Endodermal cell (in vitro differentiated cells): ENCODE measurements at regions not wholly inside any gene's neighbourhood (a gene's known extent, or its start where the extent isn't known, plus 50 kb on each side); places are given as distances from the start of the nearest gene placed in this dataset.
A peak's percentile ranks its signal among the peaks of the same experiment; 100 is the strongest.
"Not testable (repeated sequence)": the region's sequence is repeated elsewhere in the genome, so short reads cannot be mapped to it uniquely, and the experiment has no call there.

ENCODE experiments used
- DNase-seq: peaks from one replicate; pipeline ENCODE4 v3.0.0-alpha.2; 2017
- H3K27ac ChIP-seq: 2 replicates; pipeline ENCODE4 v1.5.1; 2013; ENCODE audit warnings: mild to moderate bottlenecking, low read depth, low read length, moderate library complexity
- H3K27me3 ChIP-seq: 2 replicates; pipeline ENCODE4 v1.6.1; 2013; ENCODE audit warnings: mild to moderate bottlenecking, low read length, moderate library complexity; ENCODE audit not compliant: insufficient read depth, control insufficient read depth, poor library complexity, severe bottlenecking
- H3K36me3 ChIP-seq: 2 replicates; pipeline ENCODE4 v1.7.0; 2013; ENCODE audit warnings: mild to moderate bottlenecking, low read length, moderate library complexity; ENCODE audit not compliant: control insufficient read depth, insufficient read depth
- H3K4me1 ChIP-seq: one replicate; pipeline ENCODE4 v1.7.0; 2013; ENCODE audit warnings: low read length; ENCODE audit not compliant: control insufficient read depth, insufficient read depth
- H3K4me3 ChIP-seq: 2 replicates; pipeline ENCODE4 v1.5.1; 2013; ENCODE audit warnings: mild to moderate bottlenecking, low read length, moderate library complexity
- H3K9ac ChIP-seq: 2 replicates; pipeline ENCODE4 v1.6.1; 2013; ENCODE audit warnings: mild to moderate bottlenecking, low read length, moderate library complexity; ENCODE audit not compliant: poor library complexity, severe bottlenecking; ENCODE audit errors: extremely low read depth
- H3K9me3 ChIP-seq: 2 replicates; pipeline ENCODE4 v1.6.1; 2013; ENCODE audit warnings: mild to moderate bottlenecking, low read length, moderate library complexity; ENCODE audit not compliant: control insufficient read depth
- H3K27ac Mint-ChIP-seq: 2 replicates; pipeline ENCODE4 v1.8.0; 2020; ENCODE audit warnings: mixed read lengths
- H3K27me3 Mint-ChIP-seq: 2 replicates; pipeline ENCODE4 v1.8.0; 2021; ENCODE audit warnings: mild to moderate bottlenecking, mixed read lengths; ENCODE audit not compliant: insufficient read depth
- H3K36me3 Mint-ChIP-seq: 2 replicates; pipeline ENCODE4 v1.8.0; 2020; ENCODE audit warnings: low read depth, mixed read lengths
- H3K4me1 Mint-ChIP-seq: 2 replicates; pipeline ENCODE4 v1.8.0; 2020; ENCODE audit warnings: mixed read lengths
- H3K4me3 Mint-ChIP-seq: 2 replicates; pipeline ENCODE4 v1.8.0; 2020; ENCODE audit warnings: mild to moderate bottlenecking, moderate library complexity, mixed read lengths
- H3K9me3 Mint-ChIP-seq: 2 replicates; pipeline ENCODE4 v1.8.0; 2020; ENCODE audit warnings: mild to moderate bottlenecking, mixed read lengths
- CTCF ChIP-seq: fragments of 200-600 bp; sonication (generic); conservative IDR thresholded peaks from 2 replicates; pipeline ENCODE4 v1.5.0; 2021; ENCODE audit warnings: antibody characterized with exemption, mild to moderate bottlenecking
- WGBS, 2 experiments: methylation state at CpG; one replicate each; pipeline versions ENCODE4 v1.1.5 to v1.1.7; 2013; ENCODE audit warnings: missing lambda C conversion rate in 2 of 2, mixed read lengths in 1 of 2; ENCODE audit not compliant: insufficient coverage in 1 of 2, insufficient read length in 1 of 2; 5-methylcytosine and 5-hydroxymethylcytosine counted together

DNA sequence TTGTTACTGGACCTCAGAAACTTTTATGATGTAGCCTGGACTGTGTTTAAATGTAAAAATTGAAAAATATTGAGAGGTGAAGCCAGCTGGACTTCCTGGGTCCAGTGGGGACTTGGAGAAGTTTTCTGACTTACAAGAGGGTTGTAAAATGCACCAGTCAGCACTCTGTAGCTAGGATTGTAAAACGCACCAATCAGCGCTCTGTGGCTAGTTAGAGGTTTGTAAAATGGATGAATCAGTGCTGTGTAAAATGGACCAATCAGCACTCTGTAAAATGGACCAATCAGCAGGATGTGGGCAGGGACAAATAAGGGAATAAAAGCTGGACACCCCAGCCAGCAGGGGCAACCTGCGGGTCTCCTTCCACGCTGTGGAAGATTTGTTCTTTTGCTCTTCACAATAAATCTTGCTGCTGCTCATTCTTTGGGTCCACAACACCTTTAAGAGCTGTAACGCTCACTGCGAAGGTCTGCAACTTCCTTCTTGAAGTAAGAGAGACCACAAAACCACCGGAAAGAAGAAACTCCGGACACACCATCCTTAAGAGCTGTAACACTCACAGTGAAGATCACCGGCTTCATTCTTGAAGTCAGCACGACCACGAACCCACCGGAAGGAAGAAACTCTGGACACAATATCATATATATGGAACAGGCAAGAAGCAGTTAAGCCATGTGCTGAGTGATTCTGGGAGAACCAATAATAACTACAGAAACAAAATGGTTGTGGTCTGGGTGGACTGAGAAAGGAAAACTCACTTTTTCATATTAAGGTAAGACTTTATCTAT is 201.3 kb downstream of the GABRG2 start:
- peaks cover 3% of the 10 kb centered on the region for H3K9me3 Mint-ChIP-seq
- 96 to 98% methylated on average over 7 to 12 of the region's 12 CpGs for WGBS, 2 experiments
- Histone ChIP-seq H3K27ac (no peak overlapping the region), H3K9me3 (peaks cover 26% of the 10 kb centered on the region), H3K4me1 (peaks cover 1% of the 10 kb centered on the region), H3K27me3 (no peaks in the 10 kb centered on the region), H3K9ac (no peak overlapping the region), H3K36me3 (peaks cover 79% of the 10 kb centered on the region), H3K4me3 (no peak overlapping the region)
- no peak overlapping the region for H3K4me3 Mint-ChIP-seq
- peaks cover 55% of the 10 kb centered on the region for H3K36me3 Mint-ChIP-seq
- DNase-seq: no peak
- no peak overlapping the region for H3K27ac Mint-ChIP-seq
- no peak for TF ChIP-seq CTCF
- H3K27me3 Mint-ChIP-seq: no peaks in the 10 kb centered on the region
- H3K4me1 Mint-ChIP-seq: peaks cover 21% of the 10 kb centered on the region

DNA sequence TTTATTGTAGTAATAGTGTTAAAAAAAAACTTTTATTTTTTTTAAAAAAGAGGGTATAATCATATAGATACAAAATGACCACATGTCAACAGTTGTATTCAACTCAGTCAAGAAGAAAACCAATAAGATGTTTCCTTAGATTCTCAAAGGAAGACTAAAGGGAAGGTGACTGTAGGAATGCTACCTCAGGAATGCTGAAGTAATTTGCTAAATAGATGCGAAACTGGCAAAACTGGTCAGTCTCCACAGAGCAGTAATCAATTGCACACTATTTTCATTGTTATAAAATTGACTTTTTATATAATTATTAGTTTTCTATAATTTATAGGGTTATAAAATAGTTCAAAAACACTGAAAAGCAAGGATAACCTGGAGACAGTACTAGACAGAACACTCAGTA is 204.8 kb downstream of the GABRG2 start:
- Histone ChIP-seq H3K9me3 (peaks cover 32% of the 10 kb centered on the region), H3K36me3 (peaks cover 79% of the 10 kb centered on the region), H3K4me3 (peak overlapping the region; percentile 77), H3K4me1 (peaks cover 3% of the 10 kb centered on the region), H3K27me3 (no peaks in the 10 kb centered on the region), H3K9ac (no peak overlapping the region), H3K27ac (no peak overlapping the region)
- no peak for TF ChIP-seq CTCF
- H3K4me3 Mint-ChIP-seq: no peak overlapping the region
- no peak overlapping the region for H3K27ac Mint-ChIP-seq
- no peak for DNase-seq
- H3K36me3 Mint-ChIP-seq: peaks cover 72% of the 10 kb centered on the region
- no peaks in the 10 kb centered on the region for H3K27me3 Mint-ChIP-seq
- 100% methylated on average over 1 of the region's 1 CpG; no CpG with 5 or more reads in 1 of the 2 experiments for WGBS, 2 experiments
- peaks cover 3% of the 10 kb centered on the region for H3K9me3 Mint-ChIP-seq
- peaks cover 51% of the 10 kb centered on the region for H3K4me1 Mint-ChIP-seq

GRCh38 chr5:162274679-162275078 is 207.1 kb downstream of the GABRG2 start:
- Mint-ChIP-seq H3K27me3 (no peaks in the 10 kb centered on the region), H3K27ac (peak overlapping the region; percentile 96), H3K9me3 (peaks cover 3% of the 10 kb centered on the region), H3K4me3 (peak overlapping the region; percentile 89), H3K36me3 (peaks cover 76% of the 10 kb centered on the region), H3K4me1 (peaks cover 68% of the 10 kb centered on the region)
- peak; percentile 87 for DNase-seq
- H3K4me1 ChIP-seq: peaks cover 3% of the 10 kb centered on the region
- H3K9ac ChIP-seq: peak overlapping the region; percentile 54
- H3K36me3 ChIP-seq: peaks cover 60% of the 10 kb centered on the region
- H3K9me3 ChIP-seq: peaks cover 32% of the 10 kb centered on the region
- no peak for TF ChIP-seq CTCF
- H3K27ac ChIP-seq: no peak overlapping the region
- H3K27me3 ChIP-seq: no peaks in the 10 kb centered on the region
- peak overlapping the region; percentile 77 for H3K4me3 ChIP-seq

GRCh38 chr5:162275387-162275786 is 207.8 kb downstream of the GABRG2 start:
- H3K27ac ChIP-seq: peak overlapping the region; percentile 14
- H3K4me3 ChIP-seq: peak overlapping the region; percentile 77
- H3K27me3 ChIP-seq, H3K27me3 Mint-ChIP-seq, H3K4me1 ChIP-seq, H3K9me3 Mint-ChIP-seq: not testable (repeated sequence)
- peak overlapping the region; percentile 89 for H3K4me3 Mint-ChIP-seq
- peak overlapping the region; percentile 96 for H3K27ac Mint-ChIP-seq
- peaks cover 70% of the 10 kb centered on the region for H3K36me3 Mint-ChIP-seq
- peak; percentile 60 for DNase-seq
- WGBS, 2 experiments: 22 to 50% methylated on average over 2 to 4 of the region's 4 CpGs
- peaks cover 71% of the 10 kb centered on the region for H3K4me1 Mint-ChIP-seq
- peaks cover 54% of the 10 kb centered on the region for H3K36me3 ChIP-seq
- peaks cover 28% of the 10 kb centered on the region for H3K9me3 ChIP-seq
- H3K9ac ChIP-seq: peak overlapping the region; percentile 28
